ENCODE measurements at regions not wholly inside any gene's neighbourhood (a gene's known extent, or its start where the extent isn't known, plus 50 kb on each side); places are given as distances from the start of the nearest gene placed in this dataset.

GRCh38 chr3:26280517-26280916, 342.1 kb upstream of the LRRC3B start:
- TF ChIP-seq EZH2 (IDR thresholded peaks at IDR 0.05; ENCODE audit: insufficient read depth, low read length) (no peak), CTCF (IDR thresholded peaks at IDR 0.05; ENCODE audit: insufficient read depth, low read depth, low read length) (no peak)

Measured in astrocyte (in vitro differentiated cells and primary cell).